Brain microvascular endothelial cell (primary cell): ENCODE measurements at regions not wholly inside any gene's neighbourhood (a gene's known extent, or its start where the extent isn't known, plus 50 kb on each side); places are given as distances from the start of the nearest gene placed in this dataset.
A peak's percentile ranks its signal among the peaks of the same experiment; 100 is the strongest.

Experiments
- DNase-seq: peaks from one replicate; pipeline ENCODE4 v3.0.0-alpha.2; 2020
- H3K27ac ChIP-seq: fragments of 250-450 bp; sonication (Bioruptor Pico); 2 replicates; pipeline ENCODE4 v1.5.1; 2020; ENCODE audit warnings: mild to moderate bottlenecking, moderate library complexity
- H3K27me3 ChIP-seq: fragments of 250-450 bp; sonication (Bioruptor Pico); replicated peaks from 2 replicates; pipeline ENCODE4 v1.5.1; 2020; ENCODE audit warnings: mild to moderate bottlenecking
- H3K36me3 ChIP-seq: fragments of 250-450 bp; sonication (Bioruptor Pico); replicated peaks from 2 replicates; pipeline ENCODE4 v1.5.1; 2020; ENCODE audit warnings: mild to moderate bottlenecking
- H3K4me3 ChIP-seq: 2 replicates; pipeline ENCODE4 v1.5.1; 2011; ENCODE audit warnings: low read depth, mild to moderate bottlenecking, control low read depth, low read length, moderate library complexity
- CTCF ChIP-seq: IDR thresholded peaks from 2 replicates; pipeline ENCODE4 v1.5.1; 2011; ENCODE audit warnings: low read depth, mild to moderate bottlenecking, moderate library complexity, low read length, control low read depth, inconsistent platforms; ENCODE audit errors: missing control alignments
- in situ Hi-C: cut with HindIII; loops from 2 replicates; pipeline ENCODE4 v1.10.0; 2017; ENCODE audit warnings: low sequenced_read_pairs, low pct_ligation_motif_present

GRCh38 chr1:244965185-244966030 lies 101.1 kb upstream of the HNRNPU start:
- H3K4me3 ChIP-seq: no peak overlapping the region
- no peaks in the 10 kb centered on the region for H3K36me3 ChIP-seq
- TF ChIP-seq CTCF: no peak
- no peak for DNase-seq
- H3K27me3 ChIP-seq: no peaks in the 10 kb centered on the region
- H3K27ac ChIP-seq: peak overlapping the region; percentile 84
- in situ Hi-C loops: no loop called here

GRCh38 chr1:244964112-244964971 lies 100.0 kb upstream of the HNRNPU start:
- Histone ChIP-seq H3K4me3 (no peak overlapping the region), H3K27ac (peak overlapping the region; percentile 84), H3K36me3 (no peaks in the 10 kb centered on the region), H3K27me3 (no peaks in the 10 kb centered on the region)
- DNase-seq: peak; percentile 78
- no peak for TF ChIP-seq CTCF
- in situ Hi-C loops: no loop called here

DNA sequence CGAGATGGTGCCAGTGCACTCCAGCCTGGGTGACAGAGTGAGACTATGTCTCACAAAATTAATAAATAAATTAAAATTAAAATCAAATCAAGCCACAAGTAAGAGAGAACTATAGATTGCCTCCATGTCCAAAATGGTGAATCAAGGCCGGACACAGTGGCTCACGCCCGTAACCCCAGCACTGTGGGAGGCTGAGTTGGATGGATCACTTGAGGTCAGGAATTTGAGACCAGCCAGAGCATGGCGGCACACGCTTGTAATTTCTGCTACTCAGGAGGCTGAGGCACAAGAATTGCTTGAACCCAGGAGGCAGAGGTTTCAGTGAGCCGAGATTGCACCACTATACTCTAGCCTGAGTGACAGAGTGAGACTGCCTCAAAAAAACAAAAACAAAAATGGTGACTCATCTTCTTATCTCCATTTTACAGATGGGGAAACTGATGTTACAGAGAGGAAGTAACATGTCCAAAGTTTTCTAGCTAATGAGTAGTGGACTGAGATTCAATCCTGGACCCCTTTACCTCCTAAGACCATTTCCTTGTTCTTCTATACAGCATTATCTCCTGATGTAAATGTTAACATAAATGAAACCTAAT lies 99.0 kb upstream of the HNRNPU start:
- H3K36me3 ChIP-seq: no peaks in the 10 kb centered on the region
- no peak overlapping the region for H3K4me3 ChIP-seq
- peak overlapping the region; percentile 84 for H3K27ac ChIP-seq
- no peaks in the 10 kb centered on the region for H3K27me3 ChIP-seq
- DNase-seq: no peak
- in situ Hi-C loops: no loop called here
- TF ChIP-seq CTCF: no peak

DNA sequence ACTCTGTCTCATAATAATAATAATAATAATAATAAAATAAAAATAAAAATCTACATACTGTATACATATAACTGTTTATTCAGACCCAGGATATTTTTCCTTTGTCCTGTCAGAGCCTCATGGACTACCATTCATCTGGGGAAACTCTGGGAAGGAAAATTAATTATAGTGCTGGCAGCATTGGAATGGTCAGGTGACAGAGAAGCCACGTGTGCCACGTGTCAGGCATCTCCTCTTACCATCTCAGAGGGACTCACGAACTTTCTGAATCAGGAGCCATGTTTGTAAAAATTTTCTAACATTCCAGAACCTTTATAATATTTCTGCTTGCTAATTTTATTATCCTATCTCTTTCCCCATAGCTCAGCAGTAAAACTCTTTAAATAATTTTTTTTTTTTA lies 97.8 kb upstream of the HNRNPU start:
- TF ChIP-seq CTCF: no peak
- Histone ChIP-seq H3K36me3 (no peaks in the 10 kb centered on the region), H3K4me3 (no peak overlapping the region), H3K27ac (no peak overlapping the region), H3K27me3 (no peaks in the 10 kb centered on the region)
- in situ Hi-C loops: no loop called here
- DNase-seq: no peak

DNA sequence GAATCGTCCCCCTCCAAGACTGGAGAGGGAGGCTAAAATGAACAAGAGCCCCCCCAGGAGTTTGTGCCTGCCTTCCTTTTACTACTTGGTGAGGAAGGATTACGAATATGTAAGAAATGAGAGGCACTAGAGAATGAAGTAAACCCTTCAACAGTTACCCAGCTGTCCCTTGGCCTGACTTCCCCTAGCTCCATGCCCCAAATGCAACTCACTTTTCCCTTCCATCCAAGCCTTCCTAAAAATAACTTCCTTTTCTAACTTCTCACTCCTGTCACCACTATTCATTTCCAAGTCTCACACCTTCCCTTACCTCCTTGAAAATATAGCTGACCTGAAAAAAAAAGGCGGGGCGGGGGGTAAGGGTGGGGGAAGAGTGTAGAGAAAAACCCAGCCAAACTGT lies 96.6 kb upstream of the HNRNPU start:
- in situ Hi-C loops: no loop called here
- no peak for DNase-seq
- no peak for TF ChIP-seq CTCF

More for the DNA sequence above, 96.6 kb upstream of the HNRNPU start:
- no peaks in the 10 kb centered on the region for H3K27me3 ChIP-seq
- H3K27ac ChIP-seq: no peak overlapping the region
- no peak overlapping the region for H3K4me3 ChIP-seq
- no peaks in the 10 kb centered on the region for H3K36me3 ChIP-seq
